ENCODE measurements at regions not wholly inside any gene's neighbourhood (a gene's known extent, or its start where the extent isn't known, plus 50 kb on each side); places are given as distances from the start of the nearest gene placed in this dataset.

DNA sequence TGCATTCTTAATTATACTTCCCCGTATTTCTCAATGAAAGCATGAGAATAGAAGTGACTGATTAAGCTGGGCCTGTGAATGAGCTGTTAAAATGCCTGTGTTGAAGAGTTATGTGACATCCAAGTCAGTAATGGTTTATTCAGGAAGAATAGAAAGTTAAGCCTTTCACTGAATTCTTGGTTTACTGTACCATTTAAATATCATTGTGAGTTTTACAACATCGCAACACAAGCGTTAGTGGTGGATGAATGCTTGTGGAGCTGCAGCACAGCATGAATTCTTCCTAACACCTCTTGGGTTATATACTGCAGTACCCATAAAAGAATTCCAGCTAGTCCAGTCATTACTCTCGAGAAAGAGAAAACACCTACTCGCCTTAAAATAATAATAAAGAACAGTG is 257.8 kb downstream of the JRKL start:
- no peaks in the 10 kb centered on the region for H3K9me2 ChIP-seq (ENCODE audit: insufficient read depth)
- no peak overlapping the region for H3K4me3 Mint-ChIP-seq
- no peaks in the 10 kb centered on the region for H3K27me3 ChIP-seq (ENCODE audit: insufficient read depth)
- H3K36me3 ChIP-seq (ENCODE audit: insufficient read depth) = no peaks in the 10 kb centered on the region
- H3K27me3 Mint-ChIP-seq (ENCODE audit: insufficient read depth, low read depth, poor library complexity) = no peaks in the 10 kb centered on the region
- ATAC-seq (no peak; the same call in 1 of the 3 replicates), DNase-seq (ENCODE audit: low spot score) (no peak)
- H3K4me2 ChIP-seq = no peak overlapping the region
- no peaks in the 10 kb centered on the region for H3K79me2 ChIP-seq (replicated peaks; ENCODE audit: insufficient read depth)
- H2AFZ ChIP-seq = peak overlapping the region; percentile 3; the same call in 1 of the 2 replicates
- TF ChIP-seq JUNB (IDR thresholded peaks at IDR 0.05; ENCODE audit: unreplicated experiment) = no peak
- no peaks in the 10 kb centered on the region for H4K20me1 ChIP-seq (replicated peaks; ENCODE audit: insufficient read depth)
- peaks cover 10% of the 10 kb centered on the region; the same call in 2 of the 3 replicates for H3K36me3 Mint-ChIP-seq (ENCODE audit: low read depth)
- H3K4me1 Mint-ChIP-seq = peaks cover 17% of the 10 kb centered on the region; the same call in 2 of the 3 replicates
- H3F3A ChIP-seq (replicated peaks; ENCODE audit: low read depth) = no peaks in the 10 kb centered on the region
- H3K4me3 ChIP-seq = no peak overlapping the region
- H3K27ac ChIP-seq (ENCODE audit: low read depth) = no peak overlapping the region
- peaks cover 31% of the 10 kb centered on the region for H3K4me1 ChIP-seq (ENCODE audit: insufficient read depth)
- H3K27ac Mint-ChIP-seq = no peak overlapping the region
- peaks cover 8% of the 10 kb centered on the region; the same call in 2 of the 3 replicates for H3K9me3 Mint-ChIP-seq

DNA sequence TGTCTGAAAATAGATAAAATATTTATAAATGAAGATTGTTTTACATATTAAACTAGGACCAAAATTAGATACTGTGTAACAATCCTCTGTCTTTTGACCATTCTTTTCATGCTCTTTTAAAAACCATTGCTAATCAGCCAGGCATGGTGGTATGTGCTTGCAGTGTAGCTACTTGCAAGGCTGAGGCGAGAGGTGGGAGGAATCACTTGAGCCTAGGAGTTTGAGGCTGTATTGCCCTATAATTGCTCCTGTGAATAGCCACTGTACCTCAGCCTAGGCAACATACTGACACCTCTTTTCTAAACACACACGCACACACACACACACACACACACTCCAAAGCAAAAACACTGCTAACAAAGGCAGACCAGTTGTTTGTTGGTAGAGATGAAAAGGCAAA is 259.2 kb downstream of the JRKL start:
- Histone ChIP-seq H3K79me2 (replicated peaks; ENCODE audit: insufficient read depth) (no peaks in the 10 kb centered on the region), H3K36me3 (ENCODE audit: insufficient read depth) (no peaks in the 10 kb centered on the region), H2AFZ (no peak overlapping the region), H3K4me2 (no peak overlapping the region), H3F3A (replicated peaks; ENCODE audit: low read depth) (no peaks in the 10 kb centered on the region), H3K27me3 (ENCODE audit: insufficient read depth) (no peaks in the 10 kb centered on the region), H4K20me1 (replicated peaks; ENCODE audit: insufficient read depth) (no peaks in the 10 kb centered on the region), H3K9me2 (ENCODE audit: insufficient read depth) (no peaks in the 10 kb centered on the region), H3K4me3 (no peak overlapping the region), H3K27ac (ENCODE audit: low read depth) (no peak overlapping the region), H3K4me1 (ENCODE audit: insufficient read depth) (peaks cover 28% of the 10 kb centered on the region)
- H3K27me3 Mint-ChIP-seq (ENCODE audit: insufficient read depth, low read depth, poor library complexity) = no peaks in the 10 kb centered on the region
- no peak overlapping the region for H3K27ac Mint-ChIP-seq
- no peaks in the 10 kb centered on the region for H3K36me3 Mint-ChIP-seq (ENCODE audit: low read depth)
- H3K4me1 Mint-ChIP-seq = peaks cover 14% of the 10 kb centered on the region; the same call in 2 of the 3 replicates
- peak; percentile 54 for ATAC-seq
- peaks cover 1% of the 10 kb centered on the region; the same call in 1 of the 3 replicates for H3K9me3 Mint-ChIP-seq
- H3K4me3 Mint-ChIP-seq = no peak overlapping the region
- DNase-seq (ENCODE audit: low spot score) = no peak
- TF ChIP-seq, protein P1, sequence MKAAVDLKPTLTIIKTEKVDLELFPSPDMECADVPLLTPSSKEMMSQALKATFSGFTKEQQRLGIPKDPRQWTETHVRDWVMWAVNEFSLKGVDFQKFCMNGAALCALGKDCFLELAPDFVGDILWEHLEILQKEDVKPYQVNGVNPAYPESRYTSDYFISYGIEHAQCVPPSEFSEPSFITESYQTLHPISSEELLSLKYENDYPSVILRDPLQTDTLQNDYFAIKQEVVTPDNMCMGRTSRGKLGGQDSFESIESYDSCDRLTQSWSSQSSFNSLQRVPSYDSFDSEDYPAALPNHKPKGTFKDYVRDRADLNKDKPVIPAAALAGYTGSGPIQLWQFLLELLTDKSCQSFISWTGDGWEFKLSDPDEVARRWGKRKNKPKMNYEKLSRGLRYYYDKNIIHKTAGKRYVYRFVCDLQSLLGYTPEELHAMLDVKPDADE (IDR thresholded peaks at IDR 0.05) = no peak
- TF ChIP-seq POLR2AphosphoS5 (IDR thresholded peaks at IDR 0.05; ENCODE audit: low read depth) = no peak
- TF ChIP-seq, protein P2, sequence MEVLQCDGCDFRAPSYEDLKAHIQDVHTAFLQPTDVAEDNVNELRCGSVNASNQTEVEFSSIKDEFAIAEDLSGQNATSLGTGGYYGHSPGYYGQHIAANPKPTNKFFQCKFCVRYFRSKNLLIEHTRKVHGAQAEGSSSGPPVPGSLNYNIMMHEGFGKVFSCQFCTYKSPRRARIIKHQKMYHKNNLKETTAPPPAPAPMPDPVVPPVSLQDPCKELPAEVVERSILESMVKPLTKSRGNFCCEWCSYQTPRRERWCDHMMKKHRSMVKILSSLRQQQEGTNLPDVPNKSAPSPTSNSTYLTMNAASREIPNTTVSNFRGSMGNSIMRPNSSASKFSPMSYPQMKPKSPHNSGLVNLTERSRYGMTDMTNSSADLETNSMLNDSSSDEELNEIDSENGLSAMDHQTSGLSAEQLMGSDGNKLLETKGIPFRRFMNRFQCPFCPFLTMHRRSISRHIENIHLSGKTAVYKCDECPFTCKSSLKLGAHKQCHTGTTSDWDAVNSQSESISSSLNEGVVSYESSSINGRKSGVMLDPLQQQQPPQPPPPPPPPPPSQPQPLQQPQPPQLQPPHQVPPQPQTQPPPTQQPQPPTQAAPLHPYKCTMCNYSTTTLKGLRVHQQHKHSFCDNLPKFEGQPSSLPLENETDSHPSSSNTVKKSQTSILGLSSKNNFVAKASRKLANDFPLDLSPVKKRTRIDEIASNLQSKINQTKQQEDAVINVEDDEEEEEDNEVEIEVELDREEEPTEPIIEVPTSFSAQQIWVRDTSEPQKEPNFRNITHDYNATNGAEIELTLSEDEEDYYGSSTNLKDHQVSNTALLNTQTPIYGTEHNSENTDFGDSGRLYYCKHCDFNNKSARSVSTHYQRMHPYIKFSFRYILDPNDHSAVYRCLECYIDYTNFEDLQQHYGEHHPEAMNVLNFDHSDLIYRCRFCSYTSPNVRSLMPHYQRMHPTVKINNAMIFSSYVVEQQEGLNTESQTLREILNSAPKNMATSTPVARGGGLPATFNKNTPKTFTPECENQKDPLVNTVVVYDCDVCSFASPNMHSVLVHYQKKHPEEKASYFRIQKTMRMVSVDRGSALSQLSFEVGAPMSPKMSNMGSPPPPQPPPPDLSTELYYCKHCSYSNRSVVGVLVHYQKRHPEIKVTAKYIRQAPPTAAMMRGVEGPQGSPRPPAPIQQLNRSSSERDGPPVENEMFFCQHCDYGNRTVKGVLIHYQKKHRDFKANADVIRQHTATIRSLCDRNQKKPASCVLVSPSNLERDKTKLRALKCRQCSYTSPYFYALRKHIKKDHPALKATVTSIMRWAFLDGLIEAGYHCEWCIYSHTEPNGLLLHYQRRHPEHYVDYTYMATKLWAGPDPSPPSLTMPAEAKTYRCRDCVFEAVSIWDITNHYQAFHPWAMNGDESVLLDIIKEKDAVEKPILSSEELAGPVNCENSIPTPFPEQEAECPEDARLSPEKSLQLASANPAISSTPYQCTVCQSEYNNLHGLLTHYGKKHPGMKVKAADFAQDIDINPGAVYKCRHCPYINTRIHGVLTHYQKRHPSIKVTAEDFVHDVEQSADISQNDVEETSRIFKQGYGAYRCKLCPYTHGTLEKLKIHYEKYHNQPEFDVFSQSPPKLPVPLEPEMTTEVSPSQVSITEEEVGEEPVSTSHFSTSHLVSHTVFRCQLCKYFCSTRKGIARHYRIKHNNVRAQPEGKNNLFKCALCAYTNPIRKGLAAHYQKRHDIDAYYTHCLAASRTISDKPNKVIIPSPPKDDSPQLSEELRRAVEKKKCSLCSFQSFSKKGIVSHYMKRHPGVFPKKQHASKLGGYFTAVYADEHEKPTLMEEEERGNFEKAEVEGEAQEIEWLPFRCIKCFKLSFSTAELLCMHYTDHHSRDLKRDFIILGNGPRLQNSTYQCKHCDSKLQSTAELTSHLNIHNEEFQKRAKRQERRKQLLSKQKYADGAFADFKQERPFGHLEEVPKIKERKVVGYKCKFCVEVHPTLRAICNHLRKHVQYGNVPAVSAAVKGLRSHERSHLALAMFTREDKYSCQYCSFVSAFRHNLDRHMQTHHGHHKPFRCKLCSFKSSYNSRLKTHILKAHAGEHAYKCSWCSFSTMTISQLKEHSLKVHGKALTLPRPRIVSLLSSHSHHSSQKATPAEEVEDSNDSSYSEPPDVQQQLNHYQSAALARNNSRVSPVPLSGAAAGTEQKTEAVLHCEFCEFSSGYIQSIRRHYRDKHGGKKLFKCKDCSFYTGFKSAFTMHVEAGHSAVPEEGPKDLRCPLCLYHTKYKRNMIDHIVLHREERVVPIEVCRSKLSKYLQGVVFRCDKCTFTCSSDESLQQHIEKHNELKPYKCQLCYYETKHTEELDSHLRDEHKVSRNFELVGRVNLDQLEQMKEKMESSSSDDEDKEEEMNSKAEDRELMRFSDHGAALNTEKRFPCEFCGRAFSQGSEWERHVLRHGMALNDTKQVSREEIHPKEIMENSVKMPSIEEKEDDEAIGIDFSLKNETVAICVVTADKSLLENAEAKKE (CRISPR knock-in tag; IDR thresholded peaks at IDR 0.05) = no peak
- TF ChIP-seq NANOG (IDR thresholded peaks at IDR 0.05; ENCODE audit: borderline replicate concordance) = no peak
- TF ChIP-seq, protein P3, sequence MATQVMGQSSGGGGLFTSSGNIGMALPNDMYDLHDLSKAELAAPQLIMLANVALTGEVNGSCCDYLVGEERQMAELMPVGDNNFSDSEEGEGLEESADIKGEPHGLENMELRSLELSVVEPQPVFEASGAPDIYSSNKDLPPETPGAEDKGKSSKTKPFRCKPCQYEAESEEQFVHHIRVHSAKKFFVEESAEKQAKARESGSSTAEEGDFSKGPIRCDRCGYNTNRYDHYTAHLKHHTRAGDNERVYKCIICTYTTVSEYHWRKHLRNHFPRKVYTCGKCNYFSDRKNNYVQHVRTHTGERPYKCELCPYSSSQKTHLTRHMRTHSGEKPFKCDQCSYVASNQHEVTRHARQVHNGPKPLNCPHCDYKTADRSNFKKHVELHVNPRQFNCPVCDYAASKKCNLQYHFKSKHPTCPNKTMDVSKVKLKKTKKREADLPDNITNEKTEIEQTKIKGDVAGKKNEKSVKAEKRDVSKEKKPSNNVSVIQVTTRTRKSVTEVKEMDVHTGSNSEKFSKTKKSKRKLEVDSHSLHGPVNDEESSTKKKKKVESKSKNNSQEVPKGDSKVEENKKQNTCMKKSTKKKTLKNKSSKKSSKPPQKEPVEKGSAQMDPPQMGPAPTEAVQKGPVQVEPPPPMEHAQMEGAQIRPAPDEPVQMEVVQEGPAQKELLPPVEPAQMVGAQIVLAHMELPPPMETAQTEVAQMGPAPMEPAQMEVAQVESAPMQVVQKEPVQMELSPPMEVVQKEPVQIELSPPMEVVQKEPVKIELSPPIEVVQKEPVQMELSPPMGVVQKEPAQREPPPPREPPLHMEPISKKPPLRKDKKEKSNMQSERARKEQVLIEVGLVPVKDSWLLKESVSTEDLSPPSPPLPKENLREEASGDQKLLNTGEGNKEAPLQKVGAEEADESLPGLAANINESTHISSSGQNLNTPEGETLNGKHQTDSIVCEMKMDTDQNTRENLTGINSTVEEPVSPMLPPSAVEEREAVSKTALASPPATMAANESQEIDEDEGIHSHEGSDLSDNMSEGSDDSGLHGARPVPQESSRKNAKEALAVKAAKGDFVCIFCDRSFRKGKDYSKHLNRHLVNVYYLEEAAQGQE (IDR thresholded peaks at IDR 0.05; ENCODE audit: unreplicated experiment) = no peak
- no peak for TF ChIP-seq JUNB (IDR thresholded peaks at IDR 0.05; ENCODE audit: unreplicated experiment)
- TF ChIP-seq EZH2phosphoT487 (IDR thresholded peaks at IDR 0.05; ENCODE audit: unreplicated experiment) = no peak
- no peak for TF ChIP-seq STAT1 (IDR thresholded peaks at IDR 0.05; ENCODE audit: unreplicated experiment)

Data from GM23338 (cell line).